DMS 273 (cell line): ENCODE measurements at regions not wholly inside any gene's neighbourhood (a gene's known extent, or its start where the extent isn't known, plus 50 kb on each side); places are given as distances from the start of the nearest gene placed in this dataset.

Source experiments
- DNase-seq: peaks from one replicate; lab custom pipeline; 2025; ENCODE audit not compliant: unreplicated experiment; lab: John Stamatoyannopoulos, UW

GRCh38 chr3:141669434-141669833, 68.7 kb upstream of the RNF7 start:
- DNase-seq: no peak

DNA sequence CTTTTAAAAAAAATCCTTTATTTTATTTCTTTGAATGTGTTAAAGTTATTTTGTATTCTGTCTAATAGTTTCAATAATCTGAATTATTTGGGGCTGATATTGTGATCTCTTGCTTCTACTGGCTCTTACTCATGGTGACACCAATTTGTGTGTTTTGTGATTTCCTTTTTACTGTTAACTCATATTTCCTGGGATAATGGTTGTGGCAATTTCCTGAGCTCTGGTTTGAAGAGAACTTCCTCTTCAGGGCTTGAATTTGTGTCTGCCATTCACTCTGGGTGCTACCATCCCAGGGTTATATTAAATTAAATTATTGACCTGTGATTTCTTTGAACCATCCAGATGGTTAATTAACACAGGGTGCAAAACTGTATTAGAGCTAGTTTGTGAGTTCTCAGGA, 60.4 kb upstream of the RNF7 start:
- DNase-seq: no peak

- peak; percentile 52 for DNase-seq
Observed at GRCh38 chr3:141680620-141681389, 57.3 kb upstream of the RNF7 start.

DNA sequence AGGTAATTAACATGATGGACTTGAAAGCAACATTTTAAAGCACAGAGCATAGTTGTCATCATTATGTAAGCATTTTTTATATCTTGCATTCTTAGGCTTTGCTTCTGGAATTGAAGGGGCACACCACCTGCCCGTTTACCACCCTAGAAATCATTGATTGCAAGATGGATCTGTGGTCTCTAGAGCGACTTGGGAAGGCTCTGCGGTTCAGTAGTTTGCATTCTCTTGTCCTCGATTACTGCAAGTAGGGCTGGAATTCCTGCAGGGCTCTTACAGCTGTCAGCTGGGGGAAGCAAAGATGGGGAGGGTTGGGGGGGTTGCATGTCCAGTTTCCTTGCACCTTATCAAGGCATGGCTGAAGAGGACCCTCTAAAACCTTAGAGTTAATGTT, 56.7 kb upstream of the RNF7 start:
- DNase-seq: no peak

DNA sequence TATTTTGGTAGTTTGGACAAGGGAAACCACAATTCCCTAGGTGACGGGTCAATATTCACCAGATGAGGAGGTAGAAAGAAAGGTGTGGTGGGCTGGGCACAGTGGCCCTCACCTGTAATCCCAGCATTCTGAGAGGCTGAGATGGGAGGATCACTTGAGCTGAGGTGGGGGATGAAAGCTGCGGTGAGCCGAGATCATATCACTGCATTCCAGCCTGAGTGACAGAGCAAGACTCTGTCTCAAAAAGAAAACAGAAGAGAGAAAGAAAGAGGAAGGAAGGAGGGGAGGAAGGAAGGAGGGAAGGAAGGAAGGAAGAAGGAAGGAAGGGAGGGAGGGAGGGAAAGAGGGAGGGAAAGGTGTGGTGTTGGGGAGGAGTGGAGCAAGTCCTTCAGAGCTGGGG, 56.1 kb upstream of the RNF7 start:
- DNase-seq: no peak

- DNase-seq: no peak
Observed at GRCh38 chr3:141682921-141683320, 55.2 kb upstream of the RNF7 start.

- DNase-seq: no peak
Observed at GRCh38 chr3:141684758-141685157, 53.3 kb upstream of the RNF7 start.

GRCh38 chr3:141686466-141687291, 51.4 kb upstream of the RNF7 start:
- DNase-seq: peak; percentile 92
